Parathyroid adenoma (tissue), 2 donors: ENCODE measurements at regions not wholly inside any gene's neighbourhood (a gene's known extent, or its start where the extent isn't known, plus 50 kb on each side); places are given as distances from the start of the nearest gene placed in this dataset.
"Not testable (repeated sequence)": the region's sequence is repeated elsewhere in the genome, so short reads cannot be mapped to it uniquely, and the experiment has no call there.

Experiments used
- H2AFZ ChIP-seq: fragments of 300-600 bp; sonication (generic); one replicate; pipeline ENCODE4 v1.7.0; 2017; ENCODE audit warnings: antibody characterized with exemption, mild to moderate bottlenecking
- H3K27ac ChIP-seq: fragments of 300-600 bp; sonication (generic); one replicate; pipeline ENCODE4 v1.7.0; 2017
- H3K27me3 ChIP-seq: fragments of 300-600 bp; sonication (generic); one replicate; pipeline ENCODE4 v1.7.0; 2017; ENCODE audit warnings: low read length; ENCODE audit not compliant: control insufficient read depth, insufficient read depth
- H3K36me3 ChIP-seq: fragments of 300-600 bp; sonication (generic); one replicate; pipeline ENCODE4 v1.7.0; 2017; ENCODE audit warnings: low read length; ENCODE audit not compliant: control insufficient read depth, insufficient read depth
- H3K4me1 ChIP-seq: fragments of 300-600 bp; sonication (generic); one replicate; pipeline ENCODE4 v1.7.0; 2017; ENCODE audit warnings: control low read depth
- H3K4me2 ChIP-seq: fragments of 300-600 bp; sonication (generic); one replicate; pipeline ENCODE4 v1.7.0; 2017; ENCODE audit warnings: low read length
- H3K4me3 ChIP-seq: fragments of 300-600 bp; sonication (generic); one replicate; pipeline ENCODE4 v1.7.0; 2017; ENCODE audit warnings: low read depth, low read length
- H3K79me2 ChIP-seq: fragments of 300-600 bp; sonication (generic); one replicate; pipeline ENCODE4 v1.7.0; 2017; ENCODE audit warnings: control low read depth
- H3K9ac ChIP-seq: fragments of 300-600 bp; sonication (generic); one replicate; pipeline ENCODE4 v1.7.0; 2017; ENCODE audit warnings: mild to moderate bottlenecking
- H3K9me3 ChIP-seq: fragments of 300-600 bp; sonication (generic); one replicate; pipeline ENCODE4 v1.7.0; 2017; ENCODE audit warnings: low read length; ENCODE audit not compliant: control insufficient read depth
- CTCF ChIP-seq: fragments of 300-600 bp; sonication (generic); IDR thresholded peaks from one replicate; pipeline ENCODE4 v1.7.0; 2017; ENCODE audit warnings: antibody characterized with exemption, mild to moderate bottlenecking
- donor health status: primary hyperparathyroidism.

DNA sequence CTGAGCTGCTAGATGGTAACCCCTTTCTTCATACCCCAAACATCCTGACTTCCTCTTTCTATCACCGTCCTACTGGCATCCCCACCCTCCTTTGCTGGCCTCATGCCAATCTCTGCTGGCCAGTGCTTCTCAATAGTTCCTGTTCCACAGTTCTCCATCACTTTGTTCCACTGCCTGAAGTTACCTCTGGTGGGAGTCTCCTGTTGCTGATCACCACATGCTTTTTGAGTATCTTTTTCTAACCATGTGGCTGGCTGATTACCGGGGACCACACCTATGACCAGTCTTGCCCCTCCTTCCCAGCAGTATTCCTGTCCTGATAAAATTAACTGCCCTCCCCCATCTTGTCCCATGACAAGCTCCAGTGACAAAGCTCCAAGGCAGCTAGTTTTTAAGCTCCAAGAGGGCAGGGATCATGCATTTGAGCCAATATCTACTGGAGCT, 380.4 kb upstream of the CCL2 start:
- Histone ChIP-seq H3K4me3 (no peak overlapping the region), H3K79me2 (no peaks in the 10 kb centered on the region), H3K36me3 (no peaks in the 10 kb centered on the region), H3K27ac (no peak overlapping the region), H3K27me3 (no peaks in the 10 kb centered on the region), H3K9me3 (no peaks in the 10 kb centered on the region), H3K9ac (no peak overlapping the region), H3K4me1 (no peaks in the 10 kb centered on the region), H3K4me2 (no peak overlapping the region), H2AFZ (no peak overlapping the region)
- TF ChIP-seq CTCF, result no peak

- no peak overlapping the region for H3K27ac ChIP-seq
- no peaks in the 10 kb centered on the region for H3K79me2 ChIP-seq
- H3K4me2 ChIP-seq, result no peak overlapping the region
- no peaks in the 10 kb centered on the region for H3K27me3 ChIP-seq
- no peak for TF ChIP-seq CTCF
- H2AFZ ChIP-seq, result no peak overlapping the region
- H3K9me3 ChIP-seq, result no peaks in the 10 kb centered on the region
- no peaks in the 10 kb centered on the region for H3K36me3 ChIP-seq
- H3K4me1 ChIP-seq, result no peaks in the 10 kb centered on the region
- H3K4me3 ChIP-seq, result no peak overlapping the region
- no peak overlapping the region for H3K9ac ChIP-seq
These were observed 379.1 kb upstream of the CCL2 start for GRCh38 chr17:33875973-33876372.

DNA sequence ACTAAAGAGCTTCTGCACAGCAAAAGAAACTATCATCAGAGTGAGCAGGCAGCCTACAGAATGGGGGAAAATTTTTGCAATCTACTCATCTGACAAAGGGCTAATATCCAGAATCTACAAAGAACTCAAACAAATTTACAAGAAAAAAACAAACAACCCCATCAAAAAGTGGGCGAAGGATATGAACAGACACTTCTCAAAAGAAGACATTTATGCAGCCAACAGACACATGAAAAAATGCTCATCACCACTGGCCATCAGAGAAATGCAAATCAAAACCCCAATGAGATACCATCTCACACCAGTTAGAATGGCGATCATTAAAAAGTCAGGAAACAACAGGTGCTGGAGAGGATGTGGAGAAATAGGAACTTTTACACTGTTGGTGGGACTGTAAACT, 372.8 kb upstream of the CCL2 start:
- not testable (repeated sequence) for H3K4me1 ChIP-seq, H3K9ac ChIP-seq, H3K79me2 ChIP-seq, H2AFZ ChIP-seq, H3K4me3 ChIP-seq, H3K4me2 ChIP-seq, H3K27me3 ChIP-seq, H3K27ac ChIP-seq, H3K36me3 ChIP-seq, H3K9me3 ChIP-seq

GRCh38 chr17:33882677-33883076, 372.4 kb upstream of the CCL2 start:
- H2AFZ ChIP-seq, H3K4me2 ChIP-seq, H3K79me2 ChIP-seq, H3K36me3 ChIP-seq, H3K27me3 ChIP-seq, H3K27ac ChIP-seq, H3K9ac ChIP-seq, H3K9me3 ChIP-seq, H3K4me1 ChIP-seq, H3K4me3 ChIP-seq: not testable (repeated sequence)

DNA sequence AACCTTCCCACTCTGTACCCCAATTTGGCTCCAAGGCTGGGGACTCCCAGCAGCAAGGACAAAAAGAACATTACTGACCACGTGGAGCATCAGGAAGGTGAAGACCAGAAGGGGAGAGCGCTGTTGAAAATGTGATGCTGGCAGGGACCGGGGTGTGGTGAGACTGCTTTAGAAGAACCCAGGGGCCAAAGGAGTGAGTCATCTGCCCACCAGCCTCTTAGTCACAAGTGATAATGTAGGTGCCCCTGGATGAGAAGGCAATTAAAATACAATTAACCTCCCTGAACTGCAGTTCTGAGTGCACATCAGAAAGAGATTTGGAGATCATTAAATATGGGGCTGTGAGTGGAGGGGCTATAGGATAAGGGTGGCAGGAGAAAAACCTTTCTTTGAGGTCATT, 366.6 kb upstream of the CCL2 start:
- Histone ChIP-seq H2AFZ (no peak overlapping the region), H3K4me2 (no peak overlapping the region), H3K4me3 (no peak overlapping the region), H3K27me3 (no peaks in the 10 kb centered on the region), H3K9me3 (no peaks in the 10 kb centered on the region), H3K27ac (no peak overlapping the region), H3K9ac (no peak overlapping the region), H3K79me2 (no peaks in the 10 kb centered on the region), H3K4me1 (no peaks in the 10 kb centered on the region), H3K36me3 (no peaks in the 10 kb centered on the region)
- no peak for TF ChIP-seq CTCF

DNA sequence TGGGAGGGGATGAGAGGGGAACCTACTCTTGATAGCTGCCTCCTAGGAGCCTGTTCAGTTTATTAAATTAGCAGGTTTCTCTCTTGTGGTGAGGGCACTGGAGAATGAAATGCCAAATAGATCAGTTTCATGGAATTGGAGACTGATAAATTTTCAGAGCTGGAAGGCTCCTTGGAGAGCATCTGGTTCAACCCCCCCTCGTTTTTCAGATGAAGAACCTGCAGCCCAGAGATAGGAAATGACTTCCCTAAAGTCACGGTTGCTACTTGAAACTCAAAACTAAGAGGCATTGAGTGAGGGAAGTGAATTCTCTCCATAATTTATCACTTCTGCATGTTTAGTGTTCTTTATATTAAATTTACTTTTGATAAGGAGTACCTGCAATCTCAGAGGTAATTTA, 366.0 kb upstream of the CCL2 start:
- Histone ChIP-seq H3K27me3 (no peaks in the 10 kb centered on the region), H3K9me3 (no peaks in the 10 kb centered on the region), H3K9ac (no peak overlapping the region), H3K4me1 (no peaks in the 10 kb centered on the region), H3K4me2 (no peak overlapping the region), H3K27ac (no peak overlapping the region), H2AFZ (no peak overlapping the region), H3K36me3 (no peaks in the 10 kb centered on the region), H3K79me2 (no peaks in the 10 kb centered on the region), H3K4me3 (no peak overlapping the region)
- no peak for TF ChIP-seq CTCF
